ENCODE measurements at regions not wholly inside any gene's neighbourhood (a gene's known extent, or its start where the extent isn't known, plus 50 kb on each side); places are given as distances from the start of the nearest gene placed in this dataset.

DNA sequence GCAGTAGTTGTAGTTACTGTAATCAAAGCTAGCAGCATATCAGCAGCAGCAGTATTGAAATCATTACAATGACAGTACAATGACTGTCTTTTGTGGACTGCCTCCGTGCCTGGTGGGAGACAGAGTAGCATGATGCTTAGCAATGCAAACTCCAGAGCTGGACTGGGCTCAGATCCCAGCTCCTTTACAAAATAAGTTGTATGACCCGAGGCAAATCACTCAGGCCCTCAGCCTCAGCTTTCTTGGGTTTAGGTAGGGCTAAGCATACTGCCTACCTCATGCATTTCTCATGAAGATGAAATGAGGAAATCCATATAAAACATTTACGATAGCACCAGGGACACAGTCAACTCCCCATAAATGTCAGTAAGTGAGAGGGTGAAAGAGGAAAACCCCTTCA, 170.7 kb downstream of the TTC32 start:
- TF ChIP-seq, protein P1, sequence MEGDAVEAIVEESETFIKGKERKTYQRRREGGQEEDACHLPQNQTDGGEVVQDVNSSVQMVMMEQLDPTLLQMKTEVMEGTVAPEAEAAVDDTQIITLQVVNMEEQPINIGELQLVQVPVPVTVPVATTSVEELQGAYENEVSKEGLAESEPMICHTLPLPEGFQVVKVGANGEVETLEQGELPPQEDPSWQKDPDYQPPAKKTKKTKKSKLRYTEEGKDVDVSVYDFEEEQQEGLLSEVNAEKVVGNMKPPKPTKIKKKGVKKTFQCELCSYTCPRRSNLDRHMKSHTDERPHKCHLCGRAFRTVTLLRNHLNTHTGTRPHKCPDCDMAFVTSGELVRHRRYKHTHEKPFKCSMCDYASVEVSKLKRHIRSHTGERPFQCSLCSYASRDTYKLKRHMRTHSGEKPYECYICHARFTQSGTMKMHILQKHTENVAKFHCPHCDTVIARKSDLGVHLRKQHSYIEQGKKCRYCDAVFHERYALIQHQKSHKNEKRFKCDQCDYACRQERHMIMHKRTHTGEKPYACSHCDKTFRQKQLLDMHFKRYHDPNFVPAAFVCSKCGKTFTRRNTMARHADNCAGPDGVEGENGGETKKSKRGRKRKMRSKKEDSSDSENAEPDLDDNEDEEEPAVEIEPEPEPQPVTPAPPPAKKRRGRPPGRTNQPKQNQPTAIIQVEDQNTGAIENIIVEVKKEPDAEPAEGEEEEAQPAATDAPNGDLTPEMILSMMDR (IDR thresholded peaks at IDR 0.05), result no peak
- TF ChIP-seq POLR2A (IDR thresholded peaks at IDR 0.05), result no peak

Measured in adrenal gland (tissue), 5 donors.